ENCODE measurements at regions not wholly inside any gene's neighbourhood (a gene's known extent, or its start where the extent isn't known, plus 50 kb on each side); places are given as distances from the start of the nearest gene placed in this dataset.
"Not testable (repeated sequence)": the region's sequence is repeated elsewhere in the genome, so short reads cannot be mapped to it uniquely, and the experiment has no call there.

DNA sequence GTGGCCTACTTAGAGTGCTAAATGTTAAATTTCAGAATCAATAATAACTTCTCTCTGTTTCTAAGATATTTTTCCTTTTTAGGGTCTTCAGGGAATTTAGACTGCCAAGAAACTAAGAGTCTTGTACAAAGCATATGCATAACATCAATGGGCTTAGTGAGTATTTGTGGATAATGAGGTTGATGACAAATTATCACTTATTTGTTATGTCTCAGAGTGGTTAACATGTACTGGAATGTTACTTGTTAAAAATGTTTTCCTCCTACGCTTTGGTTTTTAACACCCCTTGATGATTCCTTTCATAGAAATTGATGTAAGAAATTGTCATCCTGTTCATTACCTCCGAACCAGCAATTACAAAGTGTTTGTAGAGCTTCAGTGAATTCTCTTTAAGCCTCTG, 144.3 kb downstream of the MRPS30 start:
- 54% methylated on average over 2 of the region's 2 CpGs for WGBS (ENCODE audit: insufficient coverage, low coverage, low lambda C conversion rate, missing lambda C conversion rate)
- TF ChIP-seq, protein P1, sequence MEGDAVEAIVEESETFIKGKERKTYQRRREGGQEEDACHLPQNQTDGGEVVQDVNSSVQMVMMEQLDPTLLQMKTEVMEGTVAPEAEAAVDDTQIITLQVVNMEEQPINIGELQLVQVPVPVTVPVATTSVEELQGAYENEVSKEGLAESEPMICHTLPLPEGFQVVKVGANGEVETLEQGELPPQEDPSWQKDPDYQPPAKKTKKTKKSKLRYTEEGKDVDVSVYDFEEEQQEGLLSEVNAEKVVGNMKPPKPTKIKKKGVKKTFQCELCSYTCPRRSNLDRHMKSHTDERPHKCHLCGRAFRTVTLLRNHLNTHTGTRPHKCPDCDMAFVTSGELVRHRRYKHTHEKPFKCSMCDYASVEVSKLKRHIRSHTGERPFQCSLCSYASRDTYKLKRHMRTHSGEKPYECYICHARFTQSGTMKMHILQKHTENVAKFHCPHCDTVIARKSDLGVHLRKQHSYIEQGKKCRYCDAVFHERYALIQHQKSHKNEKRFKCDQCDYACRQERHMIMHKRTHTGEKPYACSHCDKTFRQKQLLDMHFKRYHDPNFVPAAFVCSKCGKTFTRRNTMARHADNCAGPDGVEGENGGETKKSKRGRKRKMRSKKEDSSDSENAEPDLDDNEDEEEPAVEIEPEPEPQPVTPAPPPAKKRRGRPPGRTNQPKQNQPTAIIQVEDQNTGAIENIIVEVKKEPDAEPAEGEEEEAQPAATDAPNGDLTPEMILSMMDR (IDR thresholded peaks at IDR 0.05), result no peak
- no peak for TF ChIP-seq POLR2A (IDR thresholded peaks at IDR 0.05)
- DNase-seq (no peak), ATAC-seq (no peak)
- H3K4me1 ChIP-seq, result no peaks in the 10 kb centered on the region
- no peaks in the 10 kb centered on the region for H3K9me3 ChIP-seq
- H3K36me3 ChIP-seq, result no peaks in the 10 kb centered on the region
- no peaks in the 10 kb centered on the region for H3K27me3 ChIP-seq
- H3K4me3 ChIP-seq, result no peak overlapping the region
- intact Hi-C loops (cut with DNase I), result no loop called here
- H3K27ac ChIP-seq, result no peak overlapping the region

- H3K4me1 ChIP-seq; intact Hi-C loops (cut with DNase I); H3K27me3 ChIP-seq; DNase-seq; H3K9me3 ChIP-seq; H3K4me3 ChIP-seq; ATAC-seq; H3K36me3 ChIP-seq; H3K27ac ChIP-seq: not testable (repeated sequence)
- WGBS (ENCODE audit: insufficient coverage, low coverage, low lambda C conversion rate, missing lambda C conversion rate), result 80% methylated on average over 1 of the region's 6 CpGs
Measured at GRCh38 chr5:44958943-44959454, 150.3 kb downstream of the MRPS30 start.

GRCh38 chr5:44969825-44970224, 161.1 kb downstream of the MRPS30 start:
- H3K4me3 ChIP-seq, result no peak overlapping the region
- TF ChIP-seq, protein P1 (IDR thresholded peaks at IDR 0.05), result no peak
- TF ChIP-seq POLR2A (IDR thresholded peaks at IDR 0.05), result no peak
- no peaks in the 10 kb centered on the region for H3K27me3 ChIP-seq
- no peaks in the 10 kb centered on the region for H3K36me3 ChIP-seq
- ATAC-seq (no peak), DNase-seq (no peak)
- intact Hi-C loops (cut with DNase I), result no loop called here
- no peaks in the 10 kb centered on the region for H3K9me3 ChIP-seq
- no peak overlapping the region for H3K27ac ChIP-seq
- no peaks in the 10 kb centered on the region for H3K4me1 ChIP-seq
- 57% methylated on average over 4 of the region's 4 CpGs for WGBS (ENCODE audit: insufficient coverage, low coverage, low lambda C conversion rate, missing lambda C conversion rate)

GRCh38 chr5:44970963-44971362, 162.2 kb downstream of the MRPS30 start:
- DNase-seq; H3K4me3 ChIP-seq; H3K4me1 ChIP-seq; H3K27me3 ChIP-seq; H3K27ac ChIP-seq; H3K9me3 ChIP-seq; H3K36me3 ChIP-seq; intact Hi-C loops (cut with DNase I); ATAC-seq: not testable (repeated sequence)
- 36% methylated on average over 1 of the region's 2 CpGs for WGBS (ENCODE audit: insufficient coverage, low coverage, low lambda C conversion rate, missing lambda C conversion rate)

DNA sequence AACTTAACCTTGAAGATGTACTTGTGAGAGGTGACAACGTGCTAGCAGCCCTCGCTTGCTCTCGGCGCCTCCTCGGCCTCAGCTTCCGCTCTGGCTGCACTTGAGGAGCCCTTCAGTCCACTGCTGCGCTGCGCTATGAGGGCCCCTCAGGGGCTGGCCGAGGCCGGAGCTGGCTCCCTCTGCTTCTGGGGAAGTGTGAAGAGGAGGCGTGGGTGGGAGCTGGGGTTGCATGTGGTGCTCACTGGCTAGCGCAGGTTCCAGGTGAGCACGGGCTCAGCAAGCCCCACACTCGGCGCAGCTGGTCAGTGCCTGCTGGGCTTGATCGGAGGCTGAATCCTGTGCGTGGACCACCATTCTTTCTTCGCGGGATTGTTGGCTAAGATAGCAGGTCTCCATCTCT, 166.1 kb downstream of the MRPS30 start:
- H3K4me3 ChIP-seq, result no peak overlapping the region
- H3K27me3 ChIP-seq, result no peaks in the 10 kb centered on the region
- H3K27ac ChIP-seq, result no peak overlapping the region
- WGBS (ENCODE audit: insufficient coverage, low coverage, low lambda C conversion rate, missing lambda C conversion rate), result no CpG with 5 or more reads among the region's 19 CpGs
- no peaks in the 10 kb centered on the region for H3K9me3 ChIP-seq
- intact Hi-C loops (cut with DNase I), result no loop called here
- no peak for DNase-seq
- ATAC-seq, result no peak
- TF ChIP-seq POLR2A (IDR thresholded peaks at IDR 0.05), result no peak
- TF ChIP-seq, protein P1 (IDR thresholded peaks at IDR 0.05), result no peak
- H3K4me1 ChIP-seq, result no peaks in the 10 kb centered on the region
- H3K36me3 ChIP-seq, result no peaks in the 10 kb centered on the region

DNA sequence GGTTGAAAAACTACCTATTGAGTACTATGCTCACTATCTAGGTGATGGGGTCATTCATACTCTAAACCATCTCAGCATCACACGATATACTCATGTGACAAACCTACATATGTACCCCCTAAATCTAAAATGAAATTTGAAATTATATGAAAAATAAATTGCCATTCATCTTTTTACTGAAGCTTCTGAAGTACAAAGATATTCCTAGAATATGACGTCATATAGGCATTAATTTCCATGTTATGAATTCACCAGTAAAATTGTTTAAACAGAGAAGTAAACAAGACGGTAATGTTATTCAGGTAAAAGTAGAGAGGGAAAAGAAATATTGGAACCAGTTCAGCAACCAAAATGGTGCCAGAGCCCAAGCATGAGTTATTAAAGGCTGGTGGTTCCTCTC, 173.0 kb downstream of the MRPS30 start:
- H3K4me1 ChIP-seq, result no peaks in the 10 kb centered on the region
- TF ChIP-seq, protein P1 (IDR thresholded peaks at IDR 0.05), result no peak
- no peak for TF ChIP-seq POLR2A (IDR thresholded peaks at IDR 0.05)
- H3K27ac ChIP-seq, result no peak overlapping the region
- H3K36me3 ChIP-seq, result no peaks in the 10 kb centered on the region
- H3K27me3 ChIP-seq, result no peaks in the 10 kb centered on the region
- no peaks in the 10 kb centered on the region for H3K9me3 ChIP-seq
- DNase-seq (no peak), ATAC-seq (no peak)
- no peak overlapping the region for H3K4me3 ChIP-seq
- intact Hi-C loops (cut with DNase I), result no loop called here
- WGBS (ENCODE audit: insufficient coverage, low coverage, low lambda C conversion rate, missing lambda C conversion rate), result 52% methylated on average over 3 of the region's 3 CpGs
